Stomach (tissue), 8 donors: ENCODE measurements at regions not wholly inside any gene's neighbourhood (a gene's known extent, or its start where the extent isn't known, plus 50 kb on each side); places are given as distances from the start of the nearest gene placed in this dataset.

Source experiments
- DNase-seq, 2 donors: peaks; one replicate each; pipeline versions ENCODE4 v3.0.0 to v3.0.0-alpha.2; 2013 to 2019
- H3K27ac ChIP-seq, 5 donors: fragments of 200-600 bp in 4 of 5; sonication (generic) in 4 of 5; one replicate each; pipeline ENCODE4 v1.5.1; 2013 to 2019; ENCODE audit warnings: mild to moderate bottlenecking in 1 of 5, moderate library complexity in 1 of 5
- H3K27me3 ChIP-seq, 3 donors: fragments of 200-600 bp; sonication (generic); one replicate each; pipeline ENCODE4 v1.5.1; 2017 to 2019; ENCODE audit warnings: mixed run types in 1 of 3
- H3K36me3 ChIP-seq, 4 donors: fragments of 200-600 bp; sonication (generic); 1 replicate in 3 of 4; 2 replicates in 1 of 4; pipeline ENCODE4 v1.5.1; 2016 to 2019
- H3K4me1 ChIP-seq, 4 donors: fragments of 200-600 bp; sonication (generic); one replicate each; pipeline ENCODE4 v1.5.1; 2016 to 2019
- H3K4me3 ChIP-seq, 4 donors: fragments of 200-600 bp; sonication (generic) in 3 of 4; one replicate each; pipeline ENCODE4 v1.5.1; 2016 to 2019; ENCODE audit warnings: mild to moderate bottlenecking in 1 of 4
- H3K9me3 ChIP-seq, 4 donors: fragments of 200-600 bp; sonication (generic); one replicate each; pipeline ENCODE4 v1.5.1; 2016 to 2019
- EP300 ChIP-seq: sonication (generic); formaldehyde crosslinking; IDR thresholded peaks from one replicate; pipeline ENCODE4 v1.6.1; 2017; ENCODE audit warnings: antibody characterized with exemption
- POLR2A ChIP-seq, 4 donors: fragments of 450-650 bp; IDR thresholded peaks; one replicate each; pipeline ENCODE4 v1.6.1; 2016; ENCODE audit warnings: antibody characterized with exemption in 4 of 4, control low read depth in 2 of 4, mild to moderate bottlenecking in 1 of 4, moderate library complexity in 1 of 4
- POLR2AphosphoS5 ChIP-seq, 3 donors: sonication (generic); formaldehyde crosslinking; IDR thresholded peaks; one replicate each; pipeline ENCODE4 v1.6.1; 2016; ENCODE audit warnings: antibody characterized with exemption in 3 of 3
- WGBS, 5 donors: extraction: QIAGEN DNeasy Blood & Tissue Kit in 3 of 5; methylation state at CpG; one replicate each; pipeline versions ENCODE4 v1.1.5 to v1.1.7; 2013 to 2018; 5-methylcytosine and 5-hydroxymethylcytosine counted together
- intact Hi-C: fragments of 100-400 bp; cut with DNase I; formaldehyde crosslinking; loops from one replicate; pipeline ENCODE4 v1.15.1; 2023; ENCODE audit warnings: low total_unique reads
- TF ChIP-seq, protein P1 (sequence below), 7 experiments: fragments of 450-650 bp in 4 of 7; fragments of 200-600 bp in 3 of 7; sonication (generic) in 3 of 7; IDR thresholded peaks; one replicate each; pipeline ENCODE4 v1.5.1; 2016 to 2019; ENCODE audit warnings: antibody characterized with exemption in 7 of 7, control low read depth in 2 of 7, mild to moderate bottlenecking in 1 of 7
- donor health status: healthy with polysubstance abuse.
- donor health status: Bipolar disorder and iron deficiency.
- donor health status: healthy.

DNA sequence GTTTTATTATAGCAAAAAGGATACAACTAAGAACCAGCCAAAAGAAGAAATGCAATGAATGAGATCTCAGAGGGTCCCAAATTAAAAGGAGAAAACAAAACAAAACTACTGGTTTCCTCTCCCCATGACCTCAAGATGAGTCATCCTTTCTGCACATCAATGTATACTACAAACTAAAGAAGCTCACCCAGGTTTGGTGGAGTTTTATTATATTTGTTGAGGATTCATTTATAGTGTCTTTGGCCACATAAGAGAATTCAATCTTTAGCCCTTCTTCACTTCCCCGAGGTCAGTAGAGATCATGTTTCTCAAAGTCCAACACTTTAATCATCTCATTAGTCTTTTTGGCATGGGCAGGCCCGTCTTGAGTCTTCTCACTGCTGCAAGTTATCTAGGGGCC, 210.6 kb downstream of the SLC6A15 start:
- no peaks in the 10 kb centered on the region for H3K9me3 ChIP-seq
- no peak overlapping the region for H3K4me3 ChIP-seq
- no peak for TF ChIP-seq EP300
- TF ChIP-seq, protein P1, sequence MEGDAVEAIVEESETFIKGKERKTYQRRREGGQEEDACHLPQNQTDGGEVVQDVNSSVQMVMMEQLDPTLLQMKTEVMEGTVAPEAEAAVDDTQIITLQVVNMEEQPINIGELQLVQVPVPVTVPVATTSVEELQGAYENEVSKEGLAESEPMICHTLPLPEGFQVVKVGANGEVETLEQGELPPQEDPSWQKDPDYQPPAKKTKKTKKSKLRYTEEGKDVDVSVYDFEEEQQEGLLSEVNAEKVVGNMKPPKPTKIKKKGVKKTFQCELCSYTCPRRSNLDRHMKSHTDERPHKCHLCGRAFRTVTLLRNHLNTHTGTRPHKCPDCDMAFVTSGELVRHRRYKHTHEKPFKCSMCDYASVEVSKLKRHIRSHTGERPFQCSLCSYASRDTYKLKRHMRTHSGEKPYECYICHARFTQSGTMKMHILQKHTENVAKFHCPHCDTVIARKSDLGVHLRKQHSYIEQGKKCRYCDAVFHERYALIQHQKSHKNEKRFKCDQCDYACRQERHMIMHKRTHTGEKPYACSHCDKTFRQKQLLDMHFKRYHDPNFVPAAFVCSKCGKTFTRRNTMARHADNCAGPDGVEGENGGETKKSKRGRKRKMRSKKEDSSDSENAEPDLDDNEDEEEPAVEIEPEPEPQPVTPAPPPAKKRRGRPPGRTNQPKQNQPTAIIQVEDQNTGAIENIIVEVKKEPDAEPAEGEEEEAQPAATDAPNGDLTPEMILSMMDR (IDR thresholded peaks at IDR 0.05) = no peak
- TF ChIP-seq POLR2A (IDR thresholded peaks at IDR 0.05) = no peak
- TF ChIP-seq POLR2AphosphoS5 (IDR thresholded peaks at IDR 0.05) = no peak
- WGBS, 5 donors = 36 to 58% (median 55%) methylated on average over 2 of the region's 2 CpGs
- intact Hi-C loops = no loop called here
- no peaks in the 10 kb centered on the region for H3K4me1 ChIP-seq
- no peaks in the 10 kb centered on the region for H3K36me3 ChIP-seq
- DNase-seq = no peak
- no peak overlapping the region for H3K27ac ChIP-seq
- no peaks in the 10 kb centered on the region for H3K27me3 ChIP-seq

GRCh38 chr12:84701041-84701440, 211.6 kb downstream of the SLC6A15 start:
- Histone ChIP-seq H3K27me3 (no peaks in the 10 kb centered on the region), H3K4me1 (no peaks in the 10 kb centered on the region), H3K36me3 (no peaks in the 10 kb centered on the region), H3K27ac (no peak overlapping the region), H3K4me3 (no peak overlapping the region), H3K9me3 (no peaks in the 10 kb centered on the region)
- TF ChIP-seq POLR2A (IDR thresholded peaks at IDR 0.05) (no peak), POLR2AphosphoS5 (IDR thresholded peaks at IDR 0.05) (no peak)
- DNase-seq = no peak
- intact Hi-C loops = no loop called here
- WGBS, 5 donors = 68 to 80% (median 72%) methylated on average over 3 of the region's 3 CpGs

- no peaks in the 10 kb centered on the region for H3K4me1 ChIP-seq
- DNase-seq = no peak
- no peak overlapping the region for H3K27ac ChIP-seq
- 40 to 74% (median 57%) methylated on average over 3 of the region's 3 CpGs for WGBS, 5 donors
- TF ChIP-seq EP300 = no peak
- TF ChIP-seq, protein P1 (IDR thresholded peaks at IDR 0.05) = no peak
- TF ChIP-seq POLR2A (IDR thresholded peaks at IDR 0.05) = no peak
- no peak for TF ChIP-seq POLR2AphosphoS5 (IDR thresholded peaks at IDR 0.05)
- intact Hi-C loops = no loop called here
- H3K36me3 ChIP-seq = no peaks in the 10 kb centered on the region
- H3K9me3 ChIP-seq = no peaks in the 10 kb centered on the region
- no peak overlapping the region for H3K4me3 ChIP-seq
- H3K27me3 ChIP-seq = no peaks in the 10 kb centered on the region
Measured at GRCh38 chr12:84698576-84699333, 213.8 kb downstream of the SLC6A15 start.

DNA sequence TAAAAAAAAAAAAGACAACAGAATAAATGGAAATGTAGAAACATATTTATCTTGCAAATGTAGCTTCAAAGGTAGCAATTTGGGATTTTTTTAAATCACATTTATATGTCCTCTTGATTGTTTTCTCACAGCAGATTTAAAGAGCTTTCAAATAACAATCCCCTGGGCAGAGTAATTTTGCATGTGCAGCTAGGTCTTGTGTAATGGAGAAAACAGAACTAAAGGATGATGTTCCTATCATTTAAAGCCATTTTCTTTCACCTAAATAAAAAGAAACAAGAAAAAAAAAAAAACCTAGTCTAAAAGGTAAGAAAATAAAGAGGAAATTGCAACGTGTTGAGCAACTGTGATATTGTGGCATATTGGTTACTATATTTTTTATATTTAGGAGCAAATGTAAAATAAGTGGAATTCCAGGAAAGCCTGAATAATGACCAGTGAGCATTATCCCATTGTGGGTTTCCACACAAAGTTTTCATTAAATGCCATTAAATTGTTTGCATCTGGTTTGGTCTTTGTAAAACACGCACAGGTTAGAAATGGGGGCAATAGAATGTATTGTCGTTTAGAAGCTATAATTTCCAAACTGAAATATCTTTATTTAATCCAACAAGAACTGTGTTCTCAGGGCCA, 215.6 kb downstream of the SLC6A15 start:
- no peaks in the 10 kb centered on the region for H3K27me3 ChIP-seq
- H3K27ac ChIP-seq = no peak overlapping the region
- intact Hi-C loops = no loop called here
- H3K36me3 ChIP-seq = no peaks in the 10 kb centered on the region
- 48 to 60% (median 54%) methylated on average over 3 of the region's 3 CpGs for WGBS, 5 donors
- no peaks in the 10 kb centered on the region for H3K4me1 ChIP-seq
- H3K4me3 ChIP-seq = no peak overlapping the region
- DNase-seq = no peak
- no peak for TF ChIP-seq EP300
- no peak for TF ChIP-seq POLR2A (IDR thresholded peaks at IDR 0.05)
- no peak for TF ChIP-seq POLR2AphosphoS5 (IDR thresholded peaks at IDR 0.05)
- TF ChIP-seq, protein P1 (IDR thresholded peaks at IDR 0.05) = no peak
- no peaks in the 10 kb centered on the region for H3K9me3 ChIP-seq

- Histone ChIP-seq H3K9me3 (no peaks in the 10 kb centered on the region), H3K27me3 (no peaks in the 10 kb centered on the region), H3K27ac (no peak overlapping the region), H3K36me3 (no peaks in the 10 kb centered on the region), H3K4me3 (no peak overlapping the region), H3K4me1 (no peaks in the 10 kb centered on the region)
- no peak for TF ChIP-seq POLR2AphosphoS5 (IDR thresholded peaks at IDR 0.05)
- TF ChIP-seq EP300 = no peak
- no peak for TF ChIP-seq POLR2A (IDR thresholded peaks at IDR 0.05)
- TF ChIP-seq, protein P1 (IDR thresholded peaks at IDR 0.05) = no peak
- WGBS, 5 donors = 75 to 80% (median 77%) methylated on average over 2 of the region's 2 CpGs
- intact Hi-C loops = no loop called here
- DNase-seq = no peak
Measured at GRCh38 chr12:84696281-84696680, 216.3 kb downstream of the SLC6A15 start.
